CD14-positive monocyte (primary cell): ENCODE measurements at regions not wholly inside any gene's neighbourhood (a gene's known extent, or its start where the extent isn't known, plus 50 kb on each side); places are given as distances from the start of the nearest gene placed in this dataset.

Experiments used
- DNase-seq, 3 donors: peaks; one replicate each; pipeline ENCODE4 v3.0.0-alpha.2; 2011 to 2022
- H2AFZ ChIP-seq: 2 replicates; pipeline ENCODE4 v1.6.0; 2012; ENCODE audit warnings: mild to moderate bottlenecking, low read depth, low read length, inconsistent platforms; ENCODE audit not compliant: insufficient read depth, poor library complexity, severe bottlenecking
- H3K27ac ChIP-seq, 2 donors: 1 replicate in 1 of 2; 2 replicates in 1 of 2; pipeline ENCODE4 v1.5.1; 2012 to 2013; ENCODE audit warnings: low read length in 2 of 2, control low read depth in 1 of 2, inconsistent platforms in 1 of 2, low read depth in 1 of 2, mild to moderate bottlenecking in 1 of 2
- H3K27me3 ChIP-seq, 2 donors: one replicate each; pipeline versions ENCODE4 v1.6.0 to v1.6.1; 2011 to 2013; ENCODE audit warnings: low read length in 2 of 2; ENCODE audit not compliant: control insufficient read depth in 2 of 2, insufficient read depth in 2 of 2
- H3K36me3 ChIP-seq, 2 donors: replicated peaks in 1 of 2; 1 replicate in 1 of 2; 2 replicates in 1 of 2; pipeline versions ENCODE4 v1.5.1 to v1.6.1; 2012 to 2013; ENCODE audit warnings: low read length in 2 of 2, control low read depth in 1 of 2, inconsistent platforms in 1 of 2, mild to moderate bottlenecking in 1 of 2; ENCODE audit not compliant: insufficient read depth in 2 of 2, control insufficient read depth in 1 of 2
- H3K4me1 ChIP-seq, 2 donors: 1 replicate in 1 of 2; 2 replicates in 1 of 2; pipeline versions ENCODE4 v1.5.1 to v1.6.1; 2012 to 2013; ENCODE audit warnings: low read length in 2 of 2, control low read depth in 1 of 2, inconsistent platforms in 1 of 2, mild to moderate bottlenecking in 1 of 2, moderate library complexity in 1 of 2; ENCODE audit not compliant: insufficient read depth in 2 of 2, control insufficient read depth in 1 of 2
- H3K4me2 ChIP-seq: replicated peaks from 2 replicates; pipeline ENCODE3; 2012; ENCODE audit warnings: low read length, moderate library complexity, mild to moderate bottlenecking; ENCODE audit not compliant: poor library complexity, severe bottlenecking; ENCODE audit errors: extremely low read depth
- H3K4me3 ChIP-seq, 3 experiments: fragments of 200-600 bp in 1 of 3; sonication (generic) in 1 of 3; replicated peaks in 1 of 3; 1 replicate in 2 of 3; 2 replicates in 1 of 3; pipeline ENCODE4 v1.5.1; 2011 to 2013; ENCODE audit warnings: low read length in 3 of 3, mild to moderate bottlenecking in 3 of 3, control low read depth in 2 of 3, low read depth in 2 of 3, inconsistent platforms in 1 of 3, moderate library complexity in 1 of 3
- H3K79me2 ChIP-seq: 2 replicates; pipeline ENCODE4 v1.6.0; 2012; ENCODE audit warnings: mild to moderate bottlenecking, control low read depth, inconsistent platforms, low read length, moderate library complexity; ENCODE audit not compliant: insufficient read depth
- H3K9ac ChIP-seq: 2 replicates; pipeline ENCODE4 v1.6.0; 2017; ENCODE audit warnings: low read length, mild to moderate bottlenecking; ENCODE audit not compliant: insufficient read depth, poor library complexity, severe bottlenecking
- H3K9me3 ChIP-seq, 2 donors: replicated peaks in 1 of 2; 1 replicate in 1 of 2; 2 replicates in 1 of 2; pipeline versions ENCODE4 v1.5.1 to v1.6.1; 2012 to 2013; ENCODE audit warnings: low read length in 2 of 2, control low read depth in 1 of 2; ENCODE audit not compliant: control insufficient read depth in 1 of 2, insufficient read depth in 1 of 2
- H4K20me1 ChIP-seq: 2 replicates; pipeline ENCODE4 v1.6.0; 2012; ENCODE audit warnings: mild to moderate bottlenecking, low read length, control low read depth, moderate library complexity; ENCODE audit not compliant: insufficient read depth
- H3K27ac Mint-ChIP-seq, 7 donors: one replicate each; pipeline ENCODE4 v1.8.0; 2020; ENCODE audit warnings: mild to moderate bottlenecking in 7 of 7, mixed read lengths in 7 of 7, moderate library complexity in 6 of 7, inconsistent platforms in 2 of 7
- H3K27me3 Mint-ChIP-seq, 3 donors: one replicate each; pipeline ENCODE4 v1.8.0; 2021 to 2022; ENCODE audit warnings: low read depth in 3 of 3, mild to moderate bottlenecking in 3 of 3, mixed read lengths in 3 of 3, moderate library complexity in 3 of 3, inconsistent platforms in 1 of 3
- H3K36me3 Mint-ChIP-seq, 2 donors: one replicate each; pipeline ENCODE4 v1.8.0; 2020; ENCODE audit warnings: mixed read lengths in 2 of 2, inconsistent platforms in 1 of 2, mild to moderate bottlenecking in 1 of 2
- H3K4me1 Mint-ChIP-seq: one replicate; pipeline ENCODE4 v1.8.0; 2020; ENCODE audit warnings: mild to moderate bottlenecking, mixed read lengths
- H3K4me3 Mint-ChIP-seq, 2 donors: one replicate each; pipeline ENCODE4 v1.8.0; 2020; ENCODE audit warnings: mild to moderate bottlenecking in 2 of 2, mixed read lengths in 2 of 2, moderate library complexity in 1 of 2
- H3K9me3 Mint-ChIP-seq, 7 donors: one replicate each; pipeline ENCODE4 v1.8.0; 2020 to 2022; ENCODE audit warnings: mixed read lengths in 7 of 7, mild to moderate bottlenecking in 6 of 7, moderate library complexity in 6 of 7, inconsistent platforms in 2 of 7
- CTCF ChIP-seq: fragments of 200-600 bp; IDR thresholded peaks from one replicate; pipeline ENCODE4 v1.8.0; 2022; ENCODE audit warnings: antibody characterized with exemption, mild to moderate bottlenecking
- WGBS: methylation state at CpG from one replicate; pipeline ENCODE4 v1.1.5; 2013; ENCODE audit warnings: missing lambda C conversion rate; ENCODE audit not compliant: insufficient coverage; 5-methylcytosine and 5-hydroxymethylcytosine counted together
- intact Hi-C, 2 donors: fragments of 100-400 bp; cut with micrococcal nuclease; formaldehyde crosslinking; loops; one replicate each; pipeline versions ENCODE4 v1.15.0 to v1.15.1; 2023

- H3K4me3 Mint-ChIP-seq, result no peak overlapping the region
- intact Hi-C loops, result no loop called here
- H3K4me1 Mint-ChIP-seq, result peaks cover 7% of the 10 kb centered on the region
- no peaks in the 10 kb centered on the region for H3K36me3 Mint-ChIP-seq
- peaks cover 0 to 7% (median 6%) of the 10 kb centered on the region in 3 donors for H3K27me3 Mint-ChIP-seq
- H3K9ac ChIP-seq, result no peak overlapping the region
- WGBS, result 67% methylated on average over 1 of the region's 6 CpGs
- no peaks in the 10 kb centered on the region for H4K20me1 ChIP-seq
- H3K79me2 ChIP-seq, result no peaks in the 10 kb centered on the region
- no peak overlapping the region for H3K27ac ChIP-seq
- H3K4me2 ChIP-seq, result no peak overlapping the region
- peaks cover 0 to 8% (median 1%) of the 10 kb centered on the region in 7 donors for H3K9me3 Mint-ChIP-seq
- no peak for DNase-seq
- H3K27me3 ChIP-seq, result no peaks in the 10 kb centered on the region
- H3K4me3 ChIP-seq, result no peak overlapping the region
- H3K36me3 ChIP-seq, result no peaks in the 10 kb centered on the region
- H2AFZ ChIP-seq, result no peak overlapping the region
- no peak overlapping the region for H3K27ac Mint-ChIP-seq
- H3K9me3 ChIP-seq, result no peaks in the 10 kb centered on the region
- no peaks in the 10 kb centered on the region for H3K4me1 ChIP-seq
- no peak for TF ChIP-seq CTCF
These were observed 172.6 kb downstream of the OTUD1 start for GRCh38 chr10:23611308-23612029.

- no peak overlapping the region for H3K4me3 Mint-ChIP-seq
- no peak for TF ChIP-seq CTCF
- no peak overlapping the region for H3K9ac ChIP-seq
- H3K36me3 Mint-ChIP-seq, result no peaks in the 10 kb centered on the region
- no peaks in the 10 kb centered on the region for H4K20me1 ChIP-seq
- no peak overlapping the region for H3K4me3 ChIP-seq
- peaks cover 7% of the 10 kb centered on the region for H3K4me1 Mint-ChIP-seq
- H3K27me3 ChIP-seq, result no peaks in the 10 kb centered on the region
- H3K4me2 ChIP-seq, result no peak overlapping the region
- no peaks in the 10 kb centered on the region for H3K4me1 ChIP-seq
- no peaks in the 10 kb centered on the region for H3K36me3 ChIP-seq
- intact Hi-C loops, result no loop called here
- WGBS, result 100% methylated on average over 2 of the region's 2 CpGs
- peaks cover 0 to 4% (median 0%) of the 10 kb centered on the region in 7 donors for H3K9me3 Mint-ChIP-seq
- peaks cover 0 to 7% (median 4%) of the 10 kb centered on the region in 3 donors for H3K27me3 Mint-ChIP-seq
- H2AFZ ChIP-seq, result no peak overlapping the region
- no peak for DNase-seq
- H3K27ac ChIP-seq, result no peak overlapping the region
- H3K9me3 ChIP-seq, result no peaks in the 10 kb centered on the region
- H3K79me2 ChIP-seq, result no peaks in the 10 kb centered on the region
- H3K27ac Mint-ChIP-seq, result no peak overlapping the region
These were observed 175.0 kb downstream of the OTUD1 start for GRCh38 chr10:23613900-23614299.
